Keratinocyte (primary cell): ENCODE measurements at regions not wholly inside any gene's neighbourhood (a gene's known extent, or its start where the extent isn't known, plus 50 kb on each side); places are given as distances from the start of the nearest gene placed in this dataset.

Source experiments
- EZH2 ChIP-seq: IDR thresholded peaks from one replicate; pipeline ENCODE4 v1.6.1; 2012; ENCODE audit warnings: inconsistent platforms, mild to moderate bottlenecking, low read length, moderate library complexity
- TF ChIP-seq, protein P1 (sequence below), 3 experiments: IDR thresholded peaks in 1 of 3; conservative IDR thresholded peaks in 1 of 3; optimal IDR thresholded peaks in 1 of 3; 2 replicates in 2 of 3; 3 replicates in 1 of 3; pipeline versions ENCODE3 to v1.5.1; 2011; ENCODE audit warnings: low read length in 3 of 3, mild to moderate bottlenecking in 3 of 3, moderate library complexity in 2 of 3, control low read depth in 1 of 3, inconsistent platforms in 1 of 3; ENCODE audit not compliant: insufficient read depth in 2 of 3; ENCODE audit errors: extremely low read depth in 1 of 3

DNA sequence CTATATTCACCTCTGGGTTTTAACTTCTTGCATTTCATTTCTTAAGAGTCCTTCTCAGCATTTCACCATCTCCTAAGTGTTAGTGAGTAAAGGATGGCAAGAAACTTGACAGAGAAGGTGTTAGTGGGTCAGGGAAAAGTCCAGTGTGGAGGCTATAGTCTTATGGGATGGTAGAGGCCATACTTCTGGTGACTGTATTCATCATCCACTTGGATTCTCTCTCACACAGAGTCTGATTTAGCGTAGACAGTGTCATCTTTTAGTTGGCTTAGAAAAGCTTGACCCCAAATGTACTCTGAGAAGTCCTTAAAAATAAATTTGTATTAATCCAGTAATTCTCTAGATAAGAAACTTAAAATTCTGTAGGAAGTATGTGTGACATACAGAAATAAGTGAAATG is 232.4 kb upstream of the FBXO33 start:
- TF ChIP-seq, protein P1, sequence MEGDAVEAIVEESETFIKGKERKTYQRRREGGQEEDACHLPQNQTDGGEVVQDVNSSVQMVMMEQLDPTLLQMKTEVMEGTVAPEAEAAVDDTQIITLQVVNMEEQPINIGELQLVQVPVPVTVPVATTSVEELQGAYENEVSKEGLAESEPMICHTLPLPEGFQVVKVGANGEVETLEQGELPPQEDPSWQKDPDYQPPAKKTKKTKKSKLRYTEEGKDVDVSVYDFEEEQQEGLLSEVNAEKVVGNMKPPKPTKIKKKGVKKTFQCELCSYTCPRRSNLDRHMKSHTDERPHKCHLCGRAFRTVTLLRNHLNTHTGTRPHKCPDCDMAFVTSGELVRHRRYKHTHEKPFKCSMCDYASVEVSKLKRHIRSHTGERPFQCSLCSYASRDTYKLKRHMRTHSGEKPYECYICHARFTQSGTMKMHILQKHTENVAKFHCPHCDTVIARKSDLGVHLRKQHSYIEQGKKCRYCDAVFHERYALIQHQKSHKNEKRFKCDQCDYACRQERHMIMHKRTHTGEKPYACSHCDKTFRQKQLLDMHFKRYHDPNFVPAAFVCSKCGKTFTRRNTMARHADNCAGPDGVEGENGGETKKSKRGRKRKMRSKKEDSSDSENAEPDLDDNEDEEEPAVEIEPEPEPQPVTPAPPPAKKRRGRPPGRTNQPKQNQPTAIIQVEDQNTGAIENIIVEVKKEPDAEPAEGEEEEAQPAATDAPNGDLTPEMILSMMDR (optimal IDR thresholded peaks at IDR 0.05 in 1 of 3, IDR thresholded peaks at IDR 0.05 in 1 of 3, conservative IDR thresholded peaks at IDR 0.05 in 1 of 3; ENCODE audit: extremely low read depth in 1 of 3, insufficient read depth in 2 of 3, low read length in 3 of 3) = no peak
- TF ChIP-seq EZH2 = no peak
